ENCODE measurements at regions not wholly inside any gene's neighbourhood (a gene's known extent, or its start where the extent isn't known, plus 50 kb on each side); places are given as distances from the start of the nearest gene placed in this dataset.

DNA sequence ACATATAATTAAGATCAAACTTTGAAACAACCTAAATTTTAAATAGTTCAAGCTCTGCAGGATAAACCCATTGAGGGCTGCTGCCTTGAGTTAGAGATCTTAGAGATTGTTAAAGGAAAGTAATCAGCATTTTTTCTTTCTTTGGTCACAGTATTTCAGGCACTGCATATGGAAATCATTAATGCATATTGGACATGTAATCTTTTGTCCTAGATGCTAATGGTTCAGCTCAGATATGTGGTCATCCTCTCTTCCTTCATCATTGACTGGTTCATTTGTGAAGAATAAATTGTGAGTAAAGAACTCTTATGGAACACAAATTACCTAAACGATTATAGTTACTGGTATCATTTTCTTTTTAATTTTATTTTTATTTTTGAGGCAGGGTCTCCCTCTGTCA, 82.0 kb upstream of the PRLR start:
- no peak for FAIRE-seq

DNA sequence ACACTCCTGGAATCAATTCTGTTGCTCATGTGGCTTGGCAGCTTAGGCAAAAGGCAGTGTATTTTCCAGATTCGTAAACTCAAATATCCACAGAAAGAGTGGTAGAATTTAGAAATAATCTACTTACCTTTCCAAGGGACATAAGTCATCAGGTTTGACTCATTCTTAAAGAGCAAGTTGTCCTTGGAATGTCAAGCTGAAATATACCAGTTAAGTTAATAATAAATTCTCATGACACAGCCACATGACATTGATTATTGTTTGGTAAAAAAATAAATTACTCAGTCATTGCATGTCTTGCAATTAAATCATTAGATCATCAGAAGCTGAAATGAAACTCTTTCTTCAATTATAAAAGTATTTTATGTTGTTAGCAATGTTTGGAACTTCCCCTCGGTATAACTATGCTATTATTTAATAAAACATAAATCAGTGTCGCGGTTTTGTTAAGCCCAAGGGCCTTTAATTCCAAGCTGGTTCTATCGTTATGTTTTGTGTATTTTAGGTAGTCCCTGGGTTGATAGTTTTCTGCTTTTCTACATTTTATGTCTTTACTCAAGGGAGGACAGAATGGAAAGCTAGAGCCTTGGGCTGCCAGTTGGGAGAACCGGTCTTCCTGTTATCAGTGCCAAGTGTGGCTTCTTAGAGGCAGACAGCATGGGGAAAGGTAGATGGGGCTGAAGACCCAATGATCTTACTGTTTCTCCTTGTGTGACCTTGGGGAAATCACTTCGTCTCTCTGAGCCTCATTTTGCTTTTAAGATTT, 79.3 kb upstream of the PRLR start:
- peak; percentile 61 for FAIRE-seq

- no peak for FAIRE-seq
Observed at GRCh38 chr5:35308421-35308820, 78.1 kb upstream of the PRLR start.

DNA sequence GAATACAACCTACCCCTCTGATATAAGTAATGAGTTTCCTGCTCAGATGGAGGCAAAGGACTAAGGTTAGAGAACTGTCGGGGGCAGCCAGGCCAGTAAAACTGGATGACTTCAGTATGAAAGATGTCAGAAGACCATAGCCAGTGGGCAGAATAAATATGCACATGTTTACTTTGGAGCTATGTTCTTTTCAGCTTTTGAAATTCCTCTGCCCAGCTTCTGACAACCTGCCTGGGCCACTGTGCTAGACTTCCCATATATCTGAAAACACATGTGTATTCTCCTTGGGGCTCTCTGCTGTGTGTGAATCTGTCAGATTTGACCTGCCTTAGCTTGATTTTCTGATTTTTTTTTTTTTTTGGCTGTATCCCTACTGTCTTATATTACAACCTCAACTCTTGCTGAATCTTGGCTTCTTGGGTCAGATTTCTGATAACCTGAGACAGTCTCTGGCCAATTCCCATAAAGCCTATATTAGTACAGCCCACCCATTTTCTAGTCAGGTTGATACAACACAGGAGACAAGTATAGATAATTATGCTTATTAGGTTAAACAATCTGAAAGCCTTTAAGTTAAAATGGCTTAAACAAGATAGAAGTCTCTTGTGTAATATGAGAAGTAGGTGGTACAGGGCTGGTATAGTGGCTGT, 76.6 kb upstream of the PRLR start:
- FAIRE-seq: no peak

DNA sequence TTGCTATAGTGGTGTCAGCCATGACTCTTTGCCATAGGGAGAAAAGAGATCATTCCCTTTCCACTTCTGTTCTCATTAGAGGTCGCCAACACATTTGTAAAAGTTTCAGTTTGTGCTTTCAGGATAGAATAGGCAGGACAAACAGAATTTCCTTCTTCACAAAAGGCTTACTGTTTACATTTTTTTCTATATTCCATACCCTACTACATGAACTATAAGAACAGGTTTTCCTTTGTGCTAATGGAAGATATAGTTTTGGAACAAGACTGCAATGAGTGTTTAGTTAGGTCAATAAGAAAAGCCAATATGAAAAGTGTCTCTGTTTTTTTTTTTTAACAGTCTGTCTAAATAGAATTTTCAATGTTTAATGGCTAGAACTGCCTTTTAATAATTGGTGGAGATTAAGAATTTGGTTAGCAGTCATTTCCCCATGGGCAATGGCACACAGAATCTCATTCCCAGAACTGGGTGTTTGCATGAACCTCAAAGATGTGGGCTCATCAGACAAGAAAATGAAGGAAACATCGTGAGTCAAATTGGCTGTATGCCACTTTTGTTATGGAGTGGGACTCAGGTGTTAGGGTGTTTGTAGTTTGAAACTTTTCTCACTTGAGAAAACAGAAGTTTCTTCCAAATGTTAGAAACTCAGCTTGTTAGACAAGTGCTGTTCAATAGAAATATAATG, 75.2 kb upstream of the PRLR start:
- no peak for FAIRE-seq

DNA sequence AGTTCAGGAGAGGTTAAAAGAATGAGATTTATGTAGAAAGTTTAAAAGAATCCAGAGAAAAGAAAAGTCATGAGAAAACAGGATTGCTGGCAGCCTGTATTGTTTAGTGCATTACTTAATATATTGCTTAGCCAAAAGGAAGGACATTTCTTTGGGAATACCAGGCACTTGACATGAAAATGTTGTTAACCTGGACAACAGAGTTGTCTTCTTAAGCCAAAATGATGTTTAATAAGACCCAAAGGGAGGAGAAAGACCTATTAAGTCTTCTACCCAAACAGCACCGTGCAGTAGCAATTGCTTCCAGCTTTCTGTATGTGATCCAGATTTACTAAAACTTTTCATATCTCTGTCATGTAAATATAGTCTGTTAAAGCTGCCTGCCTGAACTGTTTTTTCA, 74.0 kb upstream of the PRLR start:
- no peak for FAIRE-seq

DNA sequence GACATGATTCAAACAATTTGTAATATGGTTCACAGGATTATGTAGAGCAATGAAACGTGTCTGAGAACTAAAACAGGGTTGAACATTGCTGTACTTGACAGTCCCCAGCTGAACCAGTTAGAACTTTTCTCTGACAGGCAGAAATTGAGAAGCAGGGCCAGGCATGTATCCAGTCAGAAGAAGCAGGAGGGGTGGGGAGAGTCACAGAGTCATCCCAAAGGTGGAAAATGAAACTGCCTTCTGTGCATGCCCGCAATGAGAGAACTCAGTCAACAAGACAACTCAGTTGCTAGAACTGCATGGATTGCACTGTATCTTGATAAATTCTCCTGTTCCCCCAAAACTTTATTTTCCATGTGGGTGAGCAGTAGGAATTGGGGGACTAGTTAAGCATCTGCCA, 72.9 kb upstream of the PRLR start:
- no peak for FAIRE-seq

DNA sequence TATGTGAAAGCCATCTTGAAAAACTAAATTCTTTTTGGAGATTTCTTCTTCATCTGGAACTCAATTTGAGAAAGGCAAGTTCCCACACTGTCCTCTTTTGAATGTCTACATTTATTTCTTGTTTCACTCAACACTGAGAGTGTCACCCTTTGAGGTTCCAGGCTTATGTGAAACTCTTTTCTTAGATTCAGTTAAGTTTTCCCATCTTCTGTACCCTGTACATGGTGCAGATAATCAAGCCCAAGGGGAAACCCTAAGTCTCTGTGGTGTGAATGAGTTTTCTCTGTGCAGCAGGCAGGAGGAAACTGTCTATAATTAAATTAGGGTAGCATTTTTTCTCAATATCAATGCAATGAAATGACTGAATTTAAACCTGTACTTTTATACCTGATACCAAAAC, 72.3 kb upstream of the PRLR start:
- no peak for FAIRE-seq

GRCh38 chr5:35297755-35298154, 67.5 kb upstream of the PRLR start:
- FAIRE-seq: no peak

DNA sequence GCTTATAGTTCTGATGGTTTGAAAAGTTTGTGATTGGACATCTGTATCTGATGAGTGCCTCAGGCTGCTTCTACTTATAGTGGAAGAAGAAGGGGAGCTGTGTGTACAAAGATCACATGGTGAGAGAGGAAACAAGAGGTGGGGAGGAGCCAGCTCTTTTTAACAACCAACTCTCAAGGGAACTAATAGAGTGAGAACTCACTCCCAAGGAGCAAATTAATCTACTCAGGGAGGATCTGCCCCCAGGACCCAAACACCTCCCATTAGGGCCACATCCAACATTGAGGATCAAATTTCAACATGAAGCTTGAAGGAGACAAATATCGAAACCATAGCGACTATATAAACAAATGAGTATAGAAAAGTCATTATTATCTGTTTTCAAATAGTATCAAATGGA, 64.7 kb upstream of the PRLR start:
- no peak for FAIRE-seq

GRCh38 chr5:35294017-35294416, 63.7 kb upstream of the PRLR start:
- no peak for FAIRE-seq

DNA sequence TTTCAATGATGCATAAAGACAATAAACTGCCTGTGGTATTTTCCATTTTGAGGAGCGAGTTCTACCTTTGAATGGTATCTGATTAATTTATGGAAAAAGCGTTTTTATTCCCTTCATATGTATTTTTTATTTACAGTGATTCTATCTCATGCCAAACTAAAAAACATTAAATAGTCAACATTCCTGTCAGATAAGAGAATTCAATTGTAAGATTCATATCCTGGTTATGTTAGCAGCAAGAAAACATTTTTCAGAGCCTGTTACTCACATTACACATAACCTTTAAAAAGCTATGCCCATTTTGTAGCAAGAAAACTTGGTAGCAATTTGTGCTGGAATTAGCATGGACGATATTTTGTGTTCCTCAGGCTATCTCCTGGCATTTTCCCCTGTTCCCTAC, 55.1 kb upstream of the PRLR start:
- FAIRE-seq: no peak

GRCh38 chr5:35285011-35285410, 54.7 kb upstream of the PRLR start:
- FAIRE-seq: no peak

- no peak for FAIRE-seq
Observed at GRCh38 chr5:35284364-35284763, 54.1 kb upstream of the PRLR start.

GRCh38 chr5:35282810-35283209, 52.5 kb upstream of the PRLR start:
- FAIRE-seq: no peak

DNA sequence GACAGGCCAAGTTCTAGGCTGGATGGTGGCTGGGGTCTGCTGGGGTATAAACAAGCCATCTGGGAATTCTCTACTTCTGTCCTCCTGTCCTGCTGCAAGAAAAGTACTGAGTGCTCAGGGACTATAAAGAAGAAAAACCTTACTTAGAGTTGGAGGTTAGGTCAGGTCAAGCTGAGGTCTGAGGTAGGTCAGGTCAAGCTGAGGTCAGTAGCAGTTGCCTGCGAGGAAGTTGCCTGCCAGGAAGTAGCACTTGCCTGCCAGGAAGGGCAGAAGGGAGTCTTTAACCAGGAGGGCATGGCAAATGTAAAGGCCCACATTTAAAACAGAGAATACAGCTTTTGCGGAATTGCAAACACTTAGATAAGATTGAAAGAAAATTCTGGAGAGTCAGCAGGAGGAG, 51.3 kb upstream of the PRLR start:
- FAIRE-seq: no peak
